RWPE2 (cell line): ENCODE measurements at regions not wholly inside any gene's neighbourhood (a gene's known extent, or its start where the extent isn't known, plus 50 kb on each side); places are given as distances from the start of the nearest gene placed in this dataset.

Source experiments
- ATAC-seq: fragments of 200-7000 bp; cut with Tn5 transposase; 3 replicates; pipeline ENCODE4 v1.9.1; 2021; ENCODE audit warnings: low read depth
- DNase-seq: peaks from one replicate; pipeline ENCODE4 v3.0.0-alpha.2; 2020; ENCODE audit warnings: low spot score
- H3K27ac ChIP-seq: fragments of 450-650 bp; 2 replicates; pipeline ENCODE4 v1.5.1; 2017; ENCODE audit warnings: mild to moderate bottlenecking; ENCODE audit not compliant: poor library complexity, severe bottlenecking
- H3K27me3 ChIP-seq: fragments of 250-450 bp; sonication (Bioruptor Pico); 2 replicates; pipeline ENCODE4 v1.5.1; 2021; ENCODE audit warnings: mild to moderate bottlenecking, moderate library complexity; ENCODE audit not compliant: insufficient read depth, poor library complexity, severe bottlenecking
- H3K36me3 ChIP-seq: fragments of 250-450 bp; sonication (Bioruptor Pico); 2 replicates; pipeline ENCODE4 v1.5.1; 2020; ENCODE audit warnings: low read depth, mild to moderate bottlenecking, moderate library complexity
- H3K4me1 ChIP-seq: fragments of 250-450 bp; sonication (Bioruptor Pico); 2 replicates; pipeline ENCODE4 v1.5.1; 2021; ENCODE audit warnings: mild to moderate bottlenecking, moderate library complexity; ENCODE audit not compliant: insufficient read depth, poor library complexity, severe bottlenecking
- H3K4me3 ChIP-seq: fragments of 250-450 bp; sonication (Bioruptor Pico); 2 replicates; pipeline ENCODE4 v1.5.1; 2021; ENCODE audit warnings: mild to moderate bottlenecking, moderate library complexity; ENCODE audit not compliant: severe bottlenecking
- H3K9me3 ChIP-seq: fragments of 250-450 bp; sonication (Bioruptor Pico); 2 replicates; pipeline ENCODE4 v1.5.1; 2021; ENCODE audit warnings: mild to moderate bottlenecking, moderate library complexity; ENCODE audit not compliant: severe bottlenecking
- CTCF ChIP-seq: fragments of 450-650 bp; IDR thresholded peaks from one replicate; pipeline ENCODE4 v1.5.1; 2017; ENCODE audit warnings: mild to moderate bottlenecking, moderate library complexity; ENCODE audit not compliant: poor library complexity, severe bottlenecking

GRCh38 chr5:38207343-38207742 lies 51.0 kb upstream of the EGFLAM start:
- H3K27ac ChIP-seq, result no peak overlapping the region
- ATAC-seq, result peak; percentile 25; the same call in 1 of the 3 replicates
- DNase-seq, result no peak
- H3K27me3 ChIP-seq, result peaks cover 22% of the 10 kb centered on the region
- no peak overlapping the region for H3K4me3 ChIP-seq
- no peaks in the 10 kb centered on the region for H3K36me3 ChIP-seq
- no peaks in the 10 kb centered on the region for H3K4me1 ChIP-seq
- H3K9me3 ChIP-seq, result no peaks in the 10 kb centered on the region
- no peak for TF ChIP-seq CTCF

DNA sequence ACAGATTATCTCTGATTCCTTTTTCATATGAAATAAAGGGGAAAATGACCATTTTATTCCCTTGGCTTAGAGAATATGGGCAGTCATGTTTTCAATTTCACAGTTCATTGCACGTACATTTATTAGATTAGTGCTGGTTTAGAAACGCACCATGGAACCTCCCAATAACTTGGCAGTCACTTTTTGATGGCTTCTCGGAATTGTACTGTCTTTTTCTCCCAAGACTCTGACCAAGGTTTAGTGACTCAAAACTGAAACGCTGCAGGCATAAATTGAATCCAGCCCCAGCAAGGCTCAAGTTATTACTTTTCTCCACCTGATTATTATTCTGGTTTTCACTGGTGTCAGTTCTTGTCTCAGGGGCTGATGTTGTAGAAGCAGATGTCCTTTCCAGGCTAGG lies 55.6 kb upstream of the EGFLAM start:
- no peaks in the 10 kb centered on the region for H3K9me3 ChIP-seq
- DNase-seq (no peak), ATAC-seq (no peak)
- H3K27me3 ChIP-seq, result peaks cover 22% of the 10 kb centered on the region
- H3K36me3 ChIP-seq, result no peaks in the 10 kb centered on the region
- no peak overlapping the region for H3K4me3 ChIP-seq
- no peak for TF ChIP-seq CTCF
- H3K27ac ChIP-seq, result no peak overlapping the region
- H3K4me1 ChIP-seq, result no peaks in the 10 kb centered on the region

GRCh38 chr5:38200872-38201557 lies 57.3 kb upstream of the EGFLAM start:
- Histone ChIP-seq H3K27me3 (peaks cover 17% of the 10 kb centered on the region), H3K27ac (no peak overlapping the region), H3K4me3 (no peak overlapping the region), H3K4me1 (no peaks in the 10 kb centered on the region), H3K36me3 (no peaks in the 10 kb centered on the region), H3K9me3 (no peaks in the 10 kb centered on the region)
- TF ChIP-seq CTCF, result no peak
- no peak for ATAC-seq
- no peak for DNase-seq

DNA sequence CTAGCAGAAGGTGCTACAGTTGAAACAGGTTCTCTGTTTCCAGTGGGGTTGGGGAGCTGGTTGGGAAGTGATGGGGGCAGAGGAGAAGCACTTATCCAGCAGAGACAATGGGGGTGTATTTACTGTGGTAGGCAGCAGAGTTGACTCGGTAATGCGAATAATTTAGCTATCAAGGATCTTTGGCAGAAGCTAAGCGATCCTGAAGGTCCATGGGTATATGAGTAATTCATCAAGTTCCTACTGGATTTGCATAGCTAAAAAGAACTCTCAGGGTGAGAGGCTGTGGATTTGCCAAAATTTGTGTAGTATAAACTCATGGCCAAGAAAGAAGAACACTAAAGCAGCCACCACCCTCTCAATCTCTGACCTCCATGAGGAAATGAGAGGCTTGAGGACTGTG lies 61.2 kb upstream of the EGFLAM start:
- Histone ChIP-seq H3K9me3 (no peaks in the 10 kb centered on the region), H3K4me1 (no peaks in the 10 kb centered on the region), H3K36me3 (no peaks in the 10 kb centered on the region), H3K4me3 (no peak overlapping the region), H3K27ac (no peak overlapping the region), H3K27me3 (peaks cover 25% of the 10 kb centered on the region)
- TF ChIP-seq CTCF, result no peak
- DNase-seq, result no peak
- no peak for ATAC-seq

GRCh38 chr5:38193015-38193581 lies 65.3 kb upstream of the EGFLAM start:
- peak; percentile 70; the same call in 2 of the 3 replicates for ATAC-seq
- no peak overlapping the region for H3K4me3 ChIP-seq
- peaks cover 30% of the 10 kb centered on the region for H3K27me3 ChIP-seq
- H3K4me1 ChIP-seq, result no peaks in the 10 kb centered on the region
- H3K27ac ChIP-seq, result no peak overlapping the region
- H3K36me3 ChIP-seq, result no peaks in the 10 kb centered on the region
- peak; percentile 95 for TF ChIP-seq CTCF
- no peak for DNase-seq
- no peaks in the 10 kb centered on the region for H3K9me3 ChIP-seq
